GM18868 (cell line): ENCODE measurements at regions not wholly inside any gene's neighbourhood (a gene's known extent, or its start where the extent isn't known, plus 50 kb on each side); places are given as distances from the start of the nearest gene placed in this dataset.

Experiments
- ATAC-seq: cut with Tn5 transposase; IDR thresholded peaks from one replicate; pipeline ENCODE4 v1.9.1; 2021; ENCODE audit warnings: mild to moderate bottlenecking, moderate library complexity; ENCODE audit not compliant: unreplicated experiment

DNA sequence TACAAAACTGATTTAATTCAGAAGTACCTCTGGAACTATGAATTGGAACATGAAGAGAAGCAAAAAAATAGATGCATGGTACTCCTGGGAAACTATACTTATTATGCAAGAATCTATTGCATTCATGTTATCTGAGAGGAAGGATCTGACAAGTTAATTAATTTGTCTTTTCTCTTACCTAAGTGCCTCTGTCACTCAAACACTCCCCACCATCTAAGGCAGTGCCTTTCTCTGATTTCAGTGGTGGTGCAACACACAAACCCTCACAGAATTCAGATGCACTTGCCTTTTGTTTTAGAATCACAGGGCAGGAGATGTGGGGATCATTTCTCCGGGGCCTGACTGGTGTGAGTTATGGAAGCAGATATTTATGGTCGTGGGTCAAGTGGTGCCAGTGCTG lies 52.5 kb upstream of the C9orf72 start:
- ATAC-seq = no peak

DNA sequence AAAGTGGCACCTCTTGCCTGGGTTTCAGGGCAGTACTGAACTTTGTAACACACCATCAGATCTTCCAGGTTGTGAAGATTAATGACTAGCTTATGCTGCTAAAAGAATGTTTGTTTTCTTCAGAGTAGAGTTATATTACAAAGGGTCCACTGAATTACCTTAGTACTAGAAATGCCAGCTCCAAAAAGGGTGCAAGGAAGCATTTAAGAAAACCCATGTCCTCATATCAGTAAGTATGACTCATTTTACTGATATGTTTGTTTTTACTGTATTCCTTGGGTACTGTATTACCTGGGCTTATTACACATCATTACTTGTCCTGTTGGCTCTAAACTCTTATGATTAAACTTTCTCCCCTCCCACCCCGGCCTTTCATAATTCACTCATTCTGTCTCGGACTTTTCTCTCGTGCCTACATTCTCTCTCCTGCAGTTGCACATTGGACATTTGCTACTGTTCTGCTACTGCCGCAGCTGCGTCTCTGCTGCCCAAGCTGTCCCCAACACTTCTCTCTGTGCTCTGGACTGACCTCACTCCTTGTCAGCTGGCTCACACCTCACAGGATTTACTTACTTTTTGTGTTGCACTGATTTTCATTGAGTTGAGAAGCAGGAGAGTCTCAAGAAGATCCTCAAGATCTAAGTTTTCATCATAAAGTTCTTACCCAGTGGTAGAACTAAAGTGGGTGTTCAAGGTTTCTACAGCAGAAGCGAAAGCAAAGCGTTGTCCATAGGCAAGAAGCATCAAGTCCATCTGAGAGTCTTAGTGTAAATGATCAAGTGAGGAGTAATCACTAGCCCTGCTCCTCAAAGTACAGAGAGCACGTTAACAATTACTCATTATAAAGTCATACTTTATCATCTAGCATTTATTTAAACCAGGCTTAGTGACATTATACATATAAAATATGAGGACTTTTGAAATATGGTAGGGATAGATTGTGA lies 53.2 kb upstream of the C9orf72 start:
- no peak for ATAC-seq

DNA sequence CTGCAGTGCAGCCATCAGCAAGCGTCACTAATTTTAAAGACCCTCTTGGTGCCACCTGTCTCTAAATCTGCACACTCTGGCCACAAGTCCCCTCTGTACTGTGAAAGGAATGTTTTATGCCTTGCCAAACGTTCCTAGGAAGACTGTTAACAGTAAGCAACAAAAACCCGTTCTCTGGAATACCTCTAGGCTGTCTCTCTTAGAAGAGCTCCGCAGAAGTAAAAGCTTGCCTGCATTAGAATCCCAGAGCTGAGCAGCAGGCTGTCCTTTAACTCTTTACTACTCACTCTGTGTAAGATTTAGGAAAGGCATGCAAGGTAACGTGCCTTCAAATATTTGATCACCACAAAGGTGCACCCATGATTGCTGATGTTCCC lies 53.9 kb upstream of the C9orf72 start:
- no peak for ATAC-seq

DNA sequence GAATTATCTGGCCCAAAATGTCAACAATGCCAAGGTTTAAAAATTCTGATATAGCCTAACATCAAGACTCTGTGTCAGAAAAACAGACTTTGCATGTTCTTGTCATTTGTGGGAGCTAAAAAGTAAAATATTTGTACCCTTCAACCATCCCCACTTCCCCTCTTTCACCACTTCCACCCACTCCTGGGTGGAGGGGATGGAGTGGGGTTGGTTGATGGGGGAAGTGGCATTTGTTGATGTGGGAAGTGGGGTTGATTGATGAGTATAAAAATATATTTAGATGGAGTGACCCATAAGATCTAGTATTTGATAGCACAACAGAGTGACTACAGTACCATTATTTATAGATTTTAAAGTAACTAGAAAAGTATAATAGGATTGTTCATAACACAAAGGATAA lies 55.0 kb upstream of the C9orf72 start:
- no peak for ATAC-seq

DNA sequence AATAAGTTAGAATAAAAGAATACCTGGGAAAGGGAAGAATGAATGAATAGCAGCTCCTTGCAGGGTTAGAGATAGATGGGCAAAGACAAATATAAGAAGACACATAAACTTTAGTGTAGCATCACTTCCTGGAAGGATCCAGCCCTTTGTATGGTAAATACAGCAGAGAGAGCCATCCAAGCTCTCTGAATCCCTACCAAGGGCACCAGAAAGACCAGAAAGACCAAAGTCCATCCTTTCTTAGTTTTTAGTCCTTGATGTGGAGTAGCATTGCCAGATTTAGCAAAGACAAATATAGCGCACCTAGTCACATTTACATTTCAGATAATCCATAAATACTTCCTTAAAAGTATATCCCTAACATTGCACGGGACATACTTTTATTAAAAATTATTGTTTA lies 56.1 kb upstream of the C9orf72 start:
- no peak for ATAC-seq

DNA sequence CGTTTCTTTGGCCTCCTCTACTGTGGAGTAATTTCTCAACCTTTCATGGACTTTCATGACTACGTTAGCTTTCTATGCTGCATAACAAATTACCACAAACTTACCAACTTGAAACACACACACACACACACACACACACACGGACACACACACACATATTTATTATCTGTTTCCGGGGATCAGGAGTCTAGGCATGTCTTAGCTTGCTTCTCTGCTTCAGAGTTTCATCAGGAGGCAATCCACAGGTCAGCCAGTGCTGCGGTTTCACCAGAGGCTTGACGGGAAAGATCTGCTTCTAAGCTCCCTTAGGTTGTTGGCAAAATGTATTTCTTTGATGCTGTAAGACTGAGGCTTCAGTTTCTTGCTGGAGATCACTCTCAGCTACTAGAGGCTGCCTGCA lies 59.0 kb upstream of the C9orf72 start:
- no peak for ATAC-seq

DNA sequence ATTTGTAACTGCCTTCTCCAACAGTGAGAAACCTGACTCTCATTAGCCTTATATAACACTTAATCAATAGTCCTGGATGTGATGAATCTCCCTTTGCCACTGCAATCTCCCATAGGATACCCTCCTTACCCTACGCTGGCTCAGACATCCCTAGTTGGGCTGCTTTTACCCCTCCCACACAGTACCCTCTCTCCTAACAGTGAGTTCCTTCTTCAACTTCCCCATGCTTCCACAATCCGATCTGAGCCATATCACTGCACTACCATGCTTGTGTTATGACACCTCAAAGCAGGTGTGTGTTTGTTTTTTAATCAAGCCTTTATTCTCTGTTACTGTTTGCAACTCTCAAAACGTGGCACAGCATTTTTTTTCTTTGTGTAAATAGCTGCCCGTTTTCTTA lies 60.5 kb upstream of the C9orf72 start:
- ATAC-seq = no peak

DNA sequence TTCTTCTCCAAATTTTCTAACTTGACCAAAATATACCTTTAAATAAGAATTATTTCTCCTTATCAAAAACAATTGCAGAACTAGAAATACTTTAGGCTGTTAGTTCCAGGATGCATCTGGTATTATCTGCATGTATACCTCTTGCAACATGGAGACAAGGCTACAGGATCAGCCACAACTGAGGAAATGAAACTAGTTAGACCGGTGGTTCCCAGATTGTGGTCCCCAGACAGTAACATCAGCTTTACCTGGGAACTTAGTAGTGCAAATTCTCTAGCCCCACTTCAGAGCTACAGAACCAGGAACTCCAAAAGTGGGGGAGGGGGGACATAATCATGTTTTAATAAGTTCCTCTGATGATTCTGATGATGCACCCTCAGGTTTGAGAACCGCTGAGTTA lies 61.6 kb upstream of the C9orf72 start:
- ATAC-seq = peak; percentile 97

DNA sequence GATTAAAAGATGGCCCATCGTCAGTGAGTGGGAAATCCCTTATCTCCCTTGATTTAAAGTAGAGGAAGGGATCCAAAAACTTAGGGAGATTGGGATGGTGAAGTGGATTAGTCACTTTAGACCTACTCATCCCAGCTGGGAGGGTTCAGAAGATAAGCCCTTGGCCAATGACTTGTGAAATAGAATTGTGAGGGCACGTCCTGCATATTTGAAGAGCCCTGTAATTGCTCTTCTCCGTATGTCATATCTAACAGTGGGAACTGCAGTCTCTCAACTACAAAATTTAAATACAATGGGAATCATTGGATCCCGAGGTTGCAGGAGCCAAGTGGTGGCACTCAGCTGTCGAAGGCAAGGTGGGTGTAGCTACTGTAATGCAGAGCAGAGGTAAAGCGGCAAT lies 65.4 kb upstream of the C9orf72 start:
- no peak for ATAC-seq

DNA sequence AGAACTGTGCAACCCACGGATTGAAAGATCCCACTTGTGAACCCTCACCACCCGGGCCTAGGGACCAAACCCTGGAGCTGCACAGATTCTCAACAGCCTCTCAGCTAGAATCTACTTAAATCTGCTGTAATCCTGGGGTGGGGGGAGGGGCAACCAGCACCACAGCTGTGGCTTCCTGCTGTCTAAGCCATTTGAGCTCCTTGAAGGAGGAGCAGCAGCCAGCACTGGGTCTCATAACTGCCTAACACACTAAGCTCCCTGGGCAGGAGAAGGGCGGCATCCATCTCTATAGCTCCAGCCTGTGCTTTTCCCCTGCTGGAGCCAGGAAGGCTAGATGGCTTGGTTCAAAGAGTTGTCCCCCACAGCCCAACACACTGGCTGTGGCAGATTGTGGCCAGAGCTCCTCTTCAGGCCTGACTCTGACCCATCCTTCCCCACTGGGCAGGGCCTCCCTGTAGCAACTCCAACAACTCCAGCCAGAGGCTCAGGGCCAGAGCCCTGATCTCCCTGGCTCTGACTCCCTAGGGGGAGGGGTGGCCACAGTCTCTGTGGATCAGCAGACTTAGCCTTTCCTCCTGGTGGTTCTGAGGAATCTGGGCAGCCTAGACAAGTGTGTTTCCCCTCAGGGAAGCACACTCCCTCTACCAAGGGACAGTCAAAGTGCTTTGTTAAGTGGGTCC lies 72.0 kb upstream of the C9orf72 start:
- no peak for ATAC-seq

DNA sequence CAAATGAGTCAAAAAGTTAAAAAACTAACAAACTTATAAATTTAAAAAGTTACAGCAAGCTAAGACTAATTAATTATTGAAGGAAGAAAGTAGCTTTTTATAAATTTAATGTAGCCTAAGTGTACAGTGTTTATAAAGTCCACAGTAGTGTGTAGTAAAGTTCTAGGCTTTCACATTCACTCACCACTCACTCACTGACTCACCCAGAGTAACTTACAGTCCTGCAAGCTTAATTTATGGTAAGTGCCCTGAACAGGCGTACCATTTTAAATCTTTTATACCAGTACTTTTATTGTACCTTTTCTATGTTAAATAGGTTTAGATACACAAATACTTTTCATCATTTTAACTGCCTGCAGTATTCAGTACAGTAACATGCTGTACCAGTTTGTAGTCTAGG lies 80.0 kb upstream of the C9orf72 start:
- no peak for ATAC-seq

DNA sequence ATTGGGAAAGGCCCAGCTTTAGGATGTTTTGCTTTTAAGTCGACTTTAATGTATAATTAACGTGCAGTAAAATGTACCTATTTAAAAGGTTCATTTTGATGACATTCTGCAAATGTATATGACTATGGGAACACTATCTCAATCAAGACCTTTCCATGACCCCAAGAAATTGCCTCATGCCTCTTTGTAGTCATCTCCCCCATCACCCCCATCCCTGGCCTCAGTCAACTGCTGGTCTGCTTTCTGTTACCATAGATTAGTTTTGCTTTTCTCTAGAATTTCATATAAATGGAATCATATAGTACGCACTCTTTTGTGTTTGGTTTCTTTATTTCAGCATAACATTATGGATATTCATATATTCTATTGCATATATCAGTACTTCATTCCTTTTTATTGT lies 80.7 kb upstream of the C9orf72 start:
- ATAC-seq = no peak

DNA sequence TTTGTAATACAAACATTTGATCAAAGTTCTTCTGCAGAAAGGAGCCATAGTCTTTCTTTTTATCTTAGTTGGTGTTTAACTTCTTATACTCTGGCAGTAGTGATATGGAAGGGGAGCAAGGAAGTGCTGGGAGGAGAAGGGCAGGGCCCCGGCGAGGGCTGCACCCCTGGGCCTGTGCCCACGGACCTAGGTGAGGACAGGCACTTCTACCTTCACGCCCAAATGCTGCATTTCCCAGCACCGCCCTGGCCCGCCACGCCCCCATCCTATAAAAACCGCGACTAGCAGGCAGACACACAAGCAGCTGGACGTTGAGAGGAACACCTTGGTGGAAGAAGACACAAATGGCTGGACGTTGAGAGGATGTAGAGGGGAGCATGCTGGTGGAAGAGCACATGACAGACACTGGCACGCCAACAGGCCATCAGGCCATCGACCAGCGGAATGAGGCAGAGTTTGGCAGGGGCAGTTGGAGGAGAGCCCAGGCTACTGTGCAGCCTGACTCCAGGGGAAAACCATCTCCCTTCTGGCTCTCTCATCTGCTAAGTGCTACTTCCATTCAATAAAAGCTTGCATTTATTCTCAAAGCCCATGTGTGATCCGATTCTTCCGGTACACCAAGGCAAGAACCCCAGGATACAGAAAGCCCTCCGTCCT lies 81.5 kb upstream of the C9orf72 start:
- no peak for ATAC-seq

DNA sequence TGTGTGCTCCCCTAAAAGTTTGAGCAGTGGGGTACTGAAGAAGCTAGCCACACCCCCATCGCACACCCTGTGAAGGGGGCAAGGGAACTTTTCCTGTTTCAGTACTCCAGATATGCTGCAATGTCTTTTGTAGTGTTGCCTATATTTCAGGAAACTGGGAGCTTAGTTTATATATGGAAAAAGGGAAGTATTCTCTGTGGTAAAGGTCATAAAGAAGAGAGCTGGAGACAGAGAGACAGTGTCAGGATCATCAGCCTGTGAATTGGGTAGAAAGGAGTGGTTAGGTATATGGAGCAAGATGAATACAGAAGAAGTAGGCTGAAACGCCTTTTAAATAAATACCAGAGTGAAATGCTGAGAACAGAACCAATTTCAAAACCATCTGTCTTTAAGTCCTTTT lies 82.2 kb upstream of the C9orf72 start:
- no peak for ATAC-seq

DNA sequence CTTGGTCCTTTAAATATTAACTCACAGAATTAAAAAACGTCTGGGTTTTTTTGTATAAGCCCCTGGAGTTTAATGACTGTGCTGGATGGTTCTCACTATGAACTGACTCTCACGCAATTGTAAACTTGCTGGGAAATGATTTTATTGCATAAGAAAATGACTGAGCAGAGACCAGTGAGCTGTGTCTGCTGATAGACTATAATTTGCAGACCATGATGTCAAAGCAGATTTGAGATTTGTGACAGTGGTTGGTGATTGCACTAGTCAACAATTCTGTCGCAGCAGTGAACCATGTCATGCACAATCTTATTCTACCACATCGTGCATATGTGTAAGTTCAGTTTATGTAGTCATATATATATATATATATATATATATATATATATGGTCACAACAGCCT lies 85.7 kb upstream of the C9orf72 start:
- no peak for ATAC-seq

DNA sequence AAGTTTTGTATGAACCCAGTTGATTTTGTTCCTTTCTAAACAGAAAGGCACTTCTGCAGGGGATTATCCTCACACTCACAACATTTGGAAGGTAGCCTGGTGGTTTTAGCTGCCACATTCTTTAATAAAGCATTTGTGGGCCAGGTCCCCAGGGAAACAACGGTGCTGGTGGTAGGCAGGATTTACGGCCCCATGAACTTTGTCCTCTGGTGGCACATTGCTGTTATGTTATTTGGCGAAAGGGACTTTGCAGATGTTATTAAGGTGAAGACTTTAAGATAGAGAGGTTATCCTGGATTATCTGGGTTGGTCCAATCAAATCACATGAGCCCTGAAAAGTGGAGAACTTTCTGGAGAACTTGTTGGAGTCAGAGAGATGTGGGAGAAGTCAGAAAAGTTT lies 86.3 kb upstream of the C9orf72 start:
- ATAC-seq = no peak

DNA sequence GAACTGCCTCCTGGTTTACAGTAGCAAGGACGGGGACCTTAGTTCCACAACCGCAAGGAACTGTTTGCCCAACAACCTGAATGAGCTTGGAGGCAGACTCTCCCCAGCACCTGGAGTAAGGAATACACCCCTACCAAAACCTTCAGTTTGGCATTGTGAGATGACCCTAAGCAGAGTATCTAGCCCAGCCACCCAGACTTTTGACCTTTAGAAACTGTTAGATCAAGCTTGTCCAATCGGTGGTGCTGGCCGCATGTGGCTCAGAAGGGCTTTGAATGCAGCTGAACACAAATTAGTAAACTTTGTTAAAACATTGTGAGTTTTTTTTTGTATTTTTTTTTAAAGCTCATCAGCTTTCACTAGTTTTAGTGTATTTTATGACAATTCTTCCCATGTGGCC lies 86.9 kb upstream of the C9orf72 start:
- no peak for ATAC-seq

DNA sequence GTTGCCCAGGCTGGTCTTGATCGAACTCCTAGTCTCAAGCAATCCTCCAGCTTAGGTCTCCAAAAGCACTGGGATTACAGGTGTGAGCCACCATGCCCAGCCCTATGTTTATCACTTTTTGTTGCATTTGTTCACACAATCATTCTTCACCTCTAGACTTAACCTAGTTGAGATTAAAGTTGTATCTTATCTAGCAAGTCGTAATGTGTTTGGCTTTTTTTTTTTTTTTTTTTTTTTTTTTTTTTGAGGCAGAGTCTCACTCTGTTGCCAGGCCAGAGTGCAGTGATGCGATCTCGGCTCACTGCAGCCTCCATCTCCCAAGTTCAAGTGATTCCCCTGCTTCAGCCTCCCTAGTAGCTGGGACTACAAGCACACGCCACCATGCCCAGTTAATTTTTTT lies 90.2 kb upstream of the C9orf72 start:
- ATAC-seq = no peak

DNA sequence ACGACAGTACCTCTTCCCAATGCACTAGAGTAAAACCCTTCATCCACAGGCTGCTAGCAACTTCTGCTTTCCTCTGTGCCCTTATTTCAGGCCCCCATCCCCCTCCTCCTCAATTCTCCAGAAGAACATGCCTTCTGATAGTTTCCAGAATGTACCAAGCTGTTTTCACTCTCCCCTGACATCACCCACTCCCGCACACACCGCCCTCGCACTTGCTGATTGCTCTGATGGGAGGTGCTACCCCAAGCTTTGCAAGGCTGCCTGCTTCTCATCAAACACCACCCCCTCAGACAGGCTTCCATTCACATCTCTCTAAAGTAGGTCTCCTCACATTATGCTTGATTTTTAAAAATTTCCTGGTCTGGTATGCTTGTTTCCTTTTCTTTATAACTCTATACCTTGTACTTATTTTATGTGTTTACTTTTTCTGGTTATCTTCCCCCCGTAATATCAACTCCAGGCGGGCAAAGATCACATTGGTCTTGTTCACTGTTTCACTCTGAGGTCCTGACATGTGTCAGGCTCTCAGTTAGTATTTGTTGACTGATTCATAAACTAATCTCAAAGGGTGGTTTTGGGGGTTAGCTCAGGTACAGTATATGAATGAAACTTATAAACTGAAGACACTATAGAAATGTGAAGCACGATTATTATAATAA lies 91.0 kb upstream of the C9orf72 start:
- no peak for ATAC-seq

DNA sequence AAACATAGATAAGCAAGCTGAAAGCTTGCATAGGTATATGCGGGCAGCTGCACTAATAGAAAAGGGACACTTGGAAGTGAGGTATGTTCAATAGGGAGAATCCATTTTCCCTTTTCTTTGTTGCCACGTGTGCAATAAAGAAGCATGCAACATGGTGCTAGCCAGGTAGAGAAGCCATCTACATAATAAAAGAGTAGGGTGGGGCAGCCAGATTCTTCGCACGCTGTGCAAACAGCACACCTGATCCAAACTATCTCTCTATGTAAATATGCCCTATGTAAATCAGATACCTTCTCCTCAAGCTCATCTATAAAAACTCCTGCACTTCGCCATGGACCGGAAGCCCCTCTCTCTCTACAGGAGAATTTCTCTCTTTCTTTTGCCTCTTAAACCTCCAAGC lies 91.9 kb upstream of the C9orf72 start:
- no peak for ATAC-seq

DNA sequence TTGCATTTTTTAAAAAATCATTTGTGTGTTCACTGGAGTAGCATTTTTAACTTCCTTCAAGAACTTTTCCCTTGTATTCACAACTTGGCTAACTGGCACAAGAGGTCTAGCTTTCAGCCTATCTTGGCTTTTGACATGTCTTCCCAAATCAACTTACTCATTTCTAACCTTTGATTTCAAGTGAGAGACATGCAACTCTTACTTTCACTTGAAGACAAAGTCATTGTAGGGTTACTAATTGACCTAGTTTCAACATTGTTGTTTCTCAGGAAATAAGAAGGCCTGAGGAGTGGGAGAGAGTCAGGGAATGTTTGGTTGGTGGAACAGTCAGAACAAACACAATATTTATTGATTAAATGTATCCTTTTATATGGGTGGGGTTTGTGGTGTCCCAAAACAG lies 95.0 kb upstream of the C9orf72 start:
- ATAC-seq = no peak
